GM19351 (cell line): ENCODE measurements at regions not wholly inside any gene's neighbourhood (a gene's known extent, or its start where the extent isn't known, plus 50 kb on each side); places are given as distances from the start of the nearest gene placed in this dataset.

Experiments used
- ATAC-seq: cut with Tn5 transposase; IDR thresholded peaks from one replicate; pipeline ENCODE4 v1.9.1; 2021; ENCODE audit warnings: mild to moderate bottlenecking, moderate library complexity; ENCODE audit not compliant: unreplicated experiment

- no peak for ATAC-seq
These were observed 124.5 kb upstream of the THY1 start for GRCh38 chr11:119547511-119547910.

DNA sequence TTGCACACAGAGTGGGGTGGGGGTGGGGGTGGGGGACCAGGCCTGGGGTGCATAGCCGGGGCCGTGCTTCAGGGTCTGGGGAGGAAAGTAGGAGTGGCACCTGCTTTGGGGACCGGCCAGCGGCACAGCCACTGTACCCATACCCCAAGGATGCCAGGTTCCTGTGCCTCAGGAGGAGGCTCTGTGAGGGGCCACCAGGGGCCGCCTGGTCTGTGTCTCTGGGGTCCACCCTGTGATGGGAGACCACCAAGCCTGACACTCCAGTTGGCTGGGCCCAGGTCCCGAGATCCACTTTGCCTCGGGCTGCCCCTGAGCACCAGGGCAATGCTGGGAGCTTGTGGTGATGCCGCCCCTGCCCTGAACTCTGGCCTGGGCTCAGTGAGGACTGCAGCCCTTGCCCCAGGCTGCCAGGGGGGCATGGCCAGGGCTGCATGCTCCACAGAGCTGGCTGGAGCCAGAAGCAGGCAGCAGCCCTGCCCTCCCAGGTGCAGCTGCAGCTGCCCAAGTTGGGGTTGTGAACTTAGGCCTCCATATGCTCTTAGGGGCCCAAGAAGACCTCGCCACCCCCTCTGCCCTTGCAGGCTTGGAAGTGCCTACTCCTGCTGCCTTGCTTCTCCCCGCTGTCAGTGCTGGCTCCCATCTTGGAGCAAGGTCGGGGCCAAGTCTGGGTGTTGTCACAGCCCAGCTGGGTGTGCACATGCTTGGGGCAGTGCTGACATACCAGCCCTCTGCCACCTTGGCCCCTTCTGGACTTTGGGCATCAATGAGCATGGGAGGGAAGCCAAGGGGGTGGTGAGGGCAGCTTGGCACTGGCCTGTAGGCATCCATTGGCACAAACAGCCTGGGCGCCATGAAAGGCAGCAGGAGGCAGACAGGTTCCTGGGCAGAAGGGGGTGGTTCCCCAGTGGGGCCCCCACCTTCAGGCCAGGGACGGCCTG lies 123.3 kb upstream of the THY1 start:
- ATAC-seq: no peak

- no peak for ATAC-seq
These were observed 117.6 kb upstream of the THY1 start for GRCh38 chr11:119540370-119541125.

GRCh38 chr11:119539583-119539982 lies 116.6 kb upstream of the THY1 start:
- ATAC-seq: no peak

- ATAC-seq: no peak
These were observed 115.8 kb upstream of the THY1 start for GRCh38 chr11:119538753-119539152.

GRCh38 chr11:119537306-119538253 lies 114.6 kb upstream of the THY1 start:
- no peak for ATAC-seq

- ATAC-seq: no peak
These were observed 113.8 kb upstream of the THY1 start for GRCh38 chr11:119536801-119537200.

DNA sequence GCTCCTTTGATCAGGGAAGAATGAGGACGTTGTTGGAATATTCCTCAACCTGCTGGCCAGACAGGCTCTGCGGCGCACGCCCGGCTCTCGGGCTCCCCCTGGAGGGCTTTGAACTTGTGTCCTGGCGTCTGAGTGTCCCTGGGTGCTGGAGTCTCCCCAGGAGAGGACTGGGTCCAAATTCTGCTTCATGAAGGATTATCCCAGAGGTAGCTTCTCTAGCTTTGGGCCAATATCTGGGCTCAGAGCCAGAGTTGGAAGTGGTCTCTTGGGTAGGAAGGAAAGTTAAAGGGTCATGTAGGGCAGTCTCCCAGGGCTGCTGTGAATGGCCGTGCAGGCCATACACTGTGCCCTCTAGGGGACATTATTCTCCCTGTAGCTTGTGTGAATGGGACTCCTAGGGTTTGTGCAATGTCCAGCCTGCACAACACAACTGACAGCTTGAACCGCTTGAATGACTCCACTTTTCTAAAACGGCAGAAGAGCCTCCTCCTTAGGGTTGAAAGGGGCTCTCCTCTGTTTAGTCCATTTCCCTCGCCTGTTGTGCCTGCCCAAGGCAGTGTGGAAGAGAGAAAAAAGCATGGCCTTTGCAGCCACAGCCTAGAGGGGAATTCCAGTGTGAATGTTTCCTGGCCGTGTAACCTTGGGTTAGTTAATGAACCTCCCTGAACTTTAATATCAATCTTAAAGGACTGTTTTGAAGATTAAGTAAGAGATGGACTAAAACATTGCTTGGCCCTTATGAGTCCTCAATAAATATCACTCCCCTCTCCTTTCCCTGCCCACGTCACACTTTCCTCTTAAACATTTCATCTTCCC lies 111.2 kb upstream of the THY1 start:
- ATAC-seq: peak; percentile 58

GRCh38 chr11:119533462-119533861 lies 110.5 kb upstream of the THY1 start:
- ATAC-seq: no peak

DNA sequence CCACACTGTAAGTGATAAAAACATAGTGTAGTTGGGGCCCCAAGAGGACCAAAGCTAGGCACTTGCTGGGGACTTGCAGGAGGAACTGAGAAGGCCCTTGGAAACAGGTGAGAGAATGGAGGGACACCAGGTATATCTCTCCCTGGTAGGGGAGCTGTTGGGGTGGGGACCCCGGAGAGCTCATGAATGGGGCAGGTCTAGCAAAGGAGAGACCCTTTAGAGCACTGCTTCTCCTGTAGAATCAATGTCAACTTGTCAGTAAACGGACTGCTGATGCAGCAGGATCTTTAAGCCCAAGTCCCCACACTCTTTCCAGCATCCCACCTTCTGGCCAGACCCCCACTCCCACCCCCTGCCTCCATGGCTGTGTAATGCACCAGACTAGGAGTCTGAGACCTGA lies 109.6 kb upstream of the THY1 start:
- no peak for ATAC-seq

DNA sequence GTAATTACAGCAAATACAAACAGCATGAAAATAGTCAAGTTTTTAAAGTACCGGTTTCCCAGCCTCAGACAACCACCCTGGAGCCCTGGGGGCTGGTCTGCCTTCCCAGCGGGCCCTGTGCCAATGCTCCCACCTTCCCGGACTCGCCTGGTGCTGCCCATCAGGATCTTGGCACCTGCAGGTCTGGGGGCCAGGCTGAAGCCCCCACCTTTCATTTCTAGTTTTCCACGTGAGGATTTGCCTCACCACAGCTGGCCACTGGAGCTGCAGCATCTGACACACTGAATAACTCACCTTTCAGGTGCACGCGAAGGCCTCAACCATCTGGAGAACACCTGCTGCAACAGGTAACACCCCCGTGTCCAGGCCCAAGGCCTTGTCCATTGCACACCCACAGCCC lies 108.7 kb upstream of the THY1 start:
- ATAC-seq: no peak

DNA sequence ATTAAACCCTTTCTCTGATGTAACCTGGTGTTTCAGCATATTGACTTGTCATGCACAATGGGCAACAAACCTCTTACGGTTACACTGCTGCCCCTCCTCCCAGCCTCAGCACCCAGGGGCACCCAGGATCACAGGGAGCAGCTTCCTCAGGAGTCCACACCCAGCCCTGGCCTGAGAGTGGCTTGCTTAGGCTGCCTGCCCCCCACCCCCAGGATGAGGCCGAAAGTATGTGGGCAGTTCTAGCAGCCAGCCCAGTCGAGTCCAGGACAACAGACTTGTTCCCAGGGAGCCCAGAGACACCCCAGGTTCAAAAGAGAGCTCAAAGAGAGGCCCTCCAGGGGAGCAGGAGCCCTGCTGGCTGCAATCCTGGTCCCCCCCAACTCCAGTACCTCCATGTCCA lies 108.1 kb upstream of the THY1 start:
- ATAC-seq: no peak

- no peak for ATAC-seq
These were observed 107.5 kb upstream of the THY1 start for GRCh38 chr11:119530509-119530908.

GRCh38 chr11:119529936-119530335 lies 107.0 kb upstream of the THY1 start:
- ATAC-seq: no peak

- no peak for ATAC-seq
These were observed 106.3 kb upstream of the THY1 start for GRCh38 chr11:119529063-119529845.

DNA sequence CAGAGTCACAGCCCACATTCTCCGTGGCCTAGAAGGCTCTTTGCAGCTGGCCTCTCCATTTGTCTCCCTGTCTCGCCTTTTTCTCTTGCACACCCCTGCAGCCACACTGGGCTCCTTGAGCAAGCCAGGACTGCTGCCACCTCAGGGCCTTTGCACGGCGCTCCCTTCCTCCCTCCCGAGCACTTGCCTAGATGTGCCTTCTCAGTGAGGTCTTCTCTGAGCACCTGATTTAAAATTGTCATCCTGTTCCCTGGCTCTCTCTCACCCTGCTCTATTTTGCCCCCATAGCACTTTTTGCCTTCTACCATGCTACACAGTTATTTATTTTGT lies 102.9 kb upstream of the THY1 start:
- no peak for ATAC-seq

- ATAC-seq: no peak
These were observed 102.4 kb upstream of the THY1 start for GRCh38 chr11:119525180-119525866.

- no peak for ATAC-seq
These were observed 100.7 kb upstream of the THY1 start for GRCh38 chr11:119523539-119524157.
